ENCODE measurements at regions not wholly inside any gene's neighbourhood (a gene's known extent, or its start where the extent isn't known, plus 50 kb on each side); places are given as distances from the start of the nearest gene placed in this dataset.
"Not testable (repeated sequence)": the region's sequence is repeated elsewhere in the genome, so short reads cannot be mapped to it uniquely, and the experiment has no call there.

GRCh38 chr6:11930834-11931233 lies 81.3 kb upstream of the HIVEP1 start (continued):
- TF ChIP-seq DNMT1 (IDR thresholded peaks at IDR 0.05) (peak; percentile 89), HLTF (IDR thresholded peaks at IDR 0.05) (peak; percentile 64; the same call in 1 of the 2 replicates), TRIM28 (IDR thresholded peaks at IDR 0.05) (peak; percentile 50; the same call in 1 of the 2 replicates), NFRKB (IDR thresholded peaks at IDR 0.05; ENCODE audit: low read depth) (peak; percentile 95)
- TF ChIP-seq, protein P1, sequence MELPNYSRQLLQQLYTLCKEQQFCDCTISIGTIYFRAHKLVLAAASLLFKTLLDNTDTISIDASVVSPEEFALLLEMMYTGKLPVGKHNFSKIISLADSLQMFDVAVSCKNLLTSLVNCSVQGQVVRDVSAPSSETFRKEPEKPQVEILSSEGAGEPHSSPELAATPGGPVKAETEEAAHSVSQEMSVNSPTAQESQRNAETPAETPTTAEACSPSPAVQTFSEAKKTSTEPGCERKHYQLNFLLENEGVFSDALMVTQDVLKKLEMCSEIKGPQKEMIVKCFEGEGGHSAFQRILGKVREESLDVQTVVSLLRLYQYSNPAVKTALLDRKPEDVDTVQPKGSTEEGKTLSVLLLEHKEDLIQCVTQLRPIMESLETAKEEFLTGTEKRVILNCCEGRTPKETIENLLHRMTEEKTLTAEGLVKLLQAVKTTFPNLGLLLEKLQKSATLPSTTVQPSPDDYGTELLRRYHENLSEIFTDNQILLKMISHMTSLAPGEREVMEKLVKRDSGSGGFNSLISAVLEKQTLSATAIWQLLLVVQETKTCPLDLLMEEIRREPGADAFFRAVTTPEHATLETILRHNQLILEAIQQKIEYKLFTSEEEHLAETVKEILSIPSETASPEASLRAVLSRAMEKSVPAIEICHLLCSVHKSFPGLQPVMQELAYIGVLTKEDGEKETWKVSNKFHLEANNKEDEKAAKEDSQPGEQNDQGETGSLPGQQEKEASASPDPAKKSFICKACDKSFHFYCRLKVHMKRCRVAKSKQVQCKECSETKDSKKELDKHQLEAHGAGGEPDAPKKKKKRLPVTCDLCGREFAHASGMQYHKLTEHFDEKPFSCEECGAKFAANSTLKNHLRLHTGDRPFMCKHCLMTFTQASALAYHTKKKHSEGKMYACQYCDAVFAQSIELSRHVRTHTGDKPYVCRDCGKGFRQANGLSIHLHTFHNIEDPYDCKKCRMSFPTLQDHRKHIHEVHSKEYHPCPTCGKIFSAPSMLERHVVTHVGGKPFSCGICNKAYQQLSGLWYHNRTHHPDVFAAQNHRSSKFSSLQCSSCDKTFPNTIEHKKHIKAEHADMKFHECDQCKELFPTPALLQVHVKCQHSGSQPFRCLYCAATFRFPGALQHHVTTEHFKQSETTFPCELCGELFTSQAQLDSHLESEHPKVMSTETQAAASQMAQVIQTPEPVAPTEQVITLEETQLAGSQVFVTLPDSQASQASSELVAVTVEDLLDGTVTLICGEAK (IDR thresholded peaks at IDR 0.05), result peak; percentile 49; the same call in 1 of the 2 replicates
- TF ChIP-seq, protein P1 (CRISPR knock-in tag; IDR thresholded peaks at IDR 0.05), result not testable (repeated sequence)

Data from K562 (cell line).